Caco-2 (cell line): ENCODE measurements at regions not wholly inside any gene's neighbourhood (a gene's known extent, or its start where the extent isn't known, plus 50 kb on each side); places are given as distances from the start of the nearest gene placed in this dataset.

Experiments used
- BruUV-seq: library from RNA; stranded (reverse); fragments of 400-500 nt; replicated peaks from 2 replicates; lab custom pipeline; 2021; lab: Mats Ljungman, UMichigan
- CTCF ChIA-PET: fragments of 300-600 bp; sonication (Branson Sonifier 250); formaldehyde crosslinking; loops from one replicate; lab custom pipeline; 2022; ENCODE audit warnings: antibody characterized with exemption; lab: Charles Lee
- POLR2A ChIA-PET: fragments of 300-600 bp; sonication (Branson Sonifier 250); formaldehyde crosslinking; loops from one replicate; lab custom pipeline; 2022; ENCODE audit warnings: antibody characterized with exemption; lab: Charles Lee
- DNase-seq, 2 experiments: peaks; one replicate each; pipeline versions ENCODE4 v3.0.0 to v3.0.0-alpha.2; 2020 to 2022
- H3K27me3 ChIP-seq: replicated peaks from 2 replicates; pipeline ENCODE4 v1.6.0; 2011; ENCODE audit warnings: low read length; ENCODE audit not compliant: control insufficient read depth, insufficient read depth
- H3K36me3 ChIP-seq: 2 replicates; pipeline ENCODE4 v1.5.1; 2011; ENCODE audit warnings: low read length; ENCODE audit not compliant: control insufficient read depth, insufficient read depth
- H3K4me1 ChIP-seq: fragments of 250-450 bp; sonication (Bioruptor Pico); 2 replicates; pipeline ENCODE4 v1.5.1; 2020; ENCODE audit warnings: mild to moderate bottlenecking
- H3K4me3 ChIP-seq: 2 replicates; pipeline ENCODE4 v1.5.1; 2011; ENCODE audit warnings: low read depth, mild to moderate bottlenecking, control low read depth, low read length
- H3K9me3 ChIP-seq: fragments of 250-450 bp; sonication (Bioruptor Pico); 2 replicates; pipeline ENCODE4 v1.5.1; 2020; ENCODE audit warnings: mild to moderate bottlenecking, moderate library complexity
- H3K27ac Mint-ChIP-seq: one replicate; pipeline ENCODE4 v1.8.0; 2022; ENCODE audit warnings: mixed read lengths; ENCODE audit not compliant: unreplicated experiment
- H3K27me3 Mint-ChIP-seq: one replicate; pipeline ENCODE4 v1.8.0; 2022; ENCODE audit warnings: mixed read lengths; ENCODE audit not compliant: insufficient read depth, unreplicated experiment
- H3K36me3 Mint-ChIP-seq: one replicate; pipeline ENCODE4 v1.8.0; 2022; ENCODE audit warnings: mild to moderate bottlenecking, mixed read lengths; ENCODE audit not compliant: insufficient read depth, unreplicated experiment
- H3K4me1 Mint-ChIP-seq: one replicate; pipeline ENCODE4 v1.8.0; 2022; ENCODE audit warnings: low read depth, mixed read lengths; ENCODE audit not compliant: unreplicated experiment
- H3K4me3 Mint-ChIP-seq: one replicate; pipeline ENCODE4 v1.8.0; 2022; ENCODE audit warnings: mild to moderate bottlenecking, moderate library complexity, mixed read lengths; ENCODE audit not compliant: unreplicated experiment
- H3K9me3 Mint-ChIP-seq: one replicate; pipeline ENCODE4 v1.8.0; 2022; ENCODE audit warnings: mixed read lengths; ENCODE audit not compliant: unreplicated experiment
- CTCF ChIP-seq, 2 experiments: fragments of 200-600 bp in 1 of 2; IDR thresholded peaks; 1 replicate in 1 of 2; 2 replicates in 1 of 2; pipeline versions ENCODE4 v1.5.1 to v1.8.0; 2011 to 2022; ENCODE audit warnings: antibody characterized with exemption in 1 of 2, control low read depth in 1 of 2, inconsistent platforms in 1 of 2, low read depth in 1 of 2, low read length in 1 of 2, mild to moderate bottlenecking in 1 of 2, moderate library complexity in 1 of 2; ENCODE audit not compliant: insufficient read depth in 1 of 2, severe bottlenecking in 1 of 2, unreplicated experiment in 1 of 2
- intact Hi-C: fragments of 100-400 bp; cut with micrococcal nuclease; formaldehyde crosslinking; loops from one replicate; pipeline ENCODE4 v1.10.0; 2022; ENCODE audit not compliant: unreplicated experiment

- Histone ChIP-seq H3K4me1 (0 out of 2 replicates have a peak, but pooled peaks cover under 1% of the 10 kb centered on the region), H3K27me3 (no peaks in the 10 kb centered on the region), H3K9me3 (no peaks in the 10 kb centered on the region), H3K36me3 (no peaks in the 10 kb centered on the region), H3K4me3 (no peak overlapping the region)
- no peaks in the 10 kb centered on the region for H3K27me3 Mint-ChIP-seq
- ChIA-PET POLR2A (no interaction called here), CTCF (no interaction called here)
- no peaks in the 10 kb centered on the region for H3K36me3 Mint-ChIP-seq
- H3K9me3 Mint-ChIP-seq, result no peaks in the 10 kb centered on the region
- no peak overlapping the region for H3K4me3 Mint-ChIP-seq
- no TSS peak for BruUV-seq
- DNase-seq, result no peak
- no peak for TF ChIP-seq CTCF (IDR thresholded peaks at IDR 0.05; ENCODE audit: insufficient read depth in 1 of 2, low read depth in 1 of 2, low read length in 1 of 2, severe bottlenecking in 1 of 2, unreplicated experiment in 1 of 2)
- H3K4me1 Mint-ChIP-seq, result no peaks in the 10 kb centered on the region
- intact Hi-C loops, result no loop called here
- H3K27ac Mint-ChIP-seq, result no peak overlapping the region
These were observed 189.1 kb upstream of the TWIST2 start for GRCh38 chr2:238658820-238659219.

- Histone ChIP-seq H3K4me1 (no peaks in the 10 kb centered on the region), H3K27me3 (no peaks in the 10 kb centered on the region), H3K4me3 (no peak overlapping the region), H3K9me3 (no peaks in the 10 kb centered on the region), H3K36me3 (no peaks in the 10 kb centered on the region)
- Mint-ChIP-seq H3K27me3 (no peaks in the 10 kb centered on the region), H3K36me3 (no peaks in the 10 kb centered on the region), H3K9me3 (no peaks in the 10 kb centered on the region), H3K4me3 (no peak overlapping the region), H3K4me1 (no peaks in the 10 kb centered on the region), H3K27ac (no peak overlapping the region)
- no peak for DNase-seq
- intact Hi-C loops, result no loop called here
- CTCF ChIA-PET, result no interaction called here
- TF ChIP-seq CTCF (IDR thresholded peaks at IDR 0.05; ENCODE audit: insufficient read depth in 1 of 2, low read depth in 1 of 2, low read length in 1 of 2, severe bottlenecking in 1 of 2, unreplicated experiment in 1 of 2), result no peak
- BruUV-seq, result no TSS peak
- POLR2A ChIA-PET, result no interaction called here
These were observed 188.7 kb upstream of the TWIST2 start for GRCh38 chr2:238659231-238659630.

- Histone ChIP-seq H3K27me3 (no peaks in the 10 kb centered on the region), H3K9me3 (no peaks in the 10 kb centered on the region), H3K36me3 (no peaks in the 10 kb centered on the region), H3K4me3 (no peak overlapping the region), H3K4me1 (no peaks in the 10 kb centered on the region)
- DNase-seq, result no peak
- no TSS peak for BruUV-seq
- no peaks in the 10 kb centered on the region for H3K9me3 Mint-ChIP-seq
- intact Hi-C loops, result no loop called here
- H3K4me3 Mint-ChIP-seq, result no peak overlapping the region
- no peak for TF ChIP-seq CTCF (IDR thresholded peaks at IDR 0.05; ENCODE audit: insufficient read depth in 1 of 2, low read depth in 1 of 2, low read length in 1 of 2, severe bottlenecking in 1 of 2, unreplicated experiment in 1 of 2)
- POLR2A ChIA-PET, result no interaction called here
- peaks cover 11% of the 10 kb centered on the region for H3K27me3 Mint-ChIP-seq
- no peak overlapping the region for H3K27ac Mint-ChIP-seq
- H3K4me1 Mint-ChIP-seq, result no peaks in the 10 kb centered on the region
- no peaks in the 10 kb centered on the region for H3K36me3 Mint-ChIP-seq
- CTCF ChIA-PET, result no interaction called here
These were observed 184.3 kb upstream of the TWIST2 start for GRCh38 chr2:238663586-238663985.
